ENCODE measurements at regions not wholly inside any gene's neighbourhood (a gene's known extent, or its start where the extent isn't known, plus 50 kb on each side); places are given as distances from the start of the nearest gene placed in this dataset.
"Not testable (repeated sequence)": the region's sequence is repeated elsewhere in the genome, so short reads cannot be mapped to it uniquely, and the experiment has no call there.

GRCh38 chrX:13408599-13408998, 88.7 kb upstream of the ATXN3L start:
- POLR2A ChIA-PET; H3K4me1 ChIP-seq (ENCODE audit: control insufficient read depth, insufficient read depth, low read length); H3K27ac ChIP-seq (ENCODE audit: control insufficient read depth, insufficient read depth); H3K9ac ChIP-seq (ENCODE audit: control insufficient read depth, insufficient read depth, low read length); H3K4me2 ChIP-seq (ENCODE audit: control insufficient read depth, insufficient read depth); H3K4me3 ChIP-seq; H3K79me2 ChIP-seq (ENCODE audit: control insufficient read depth, insufficient read depth, low read length); BruUV-seq (replicated peaks); H3K9me3 ChIP-seq (replicated peaks; ENCODE audit: control insufficient read depth, insufficient read depth, low read length); FAIRE-seq; H3K36me3 ChIP-seq (ENCODE audit: control insufficient read depth in 2 of 2, insufficient read depth in 2 of 2, low read length in 1 of 2); H4K20me1 ChIP-seq (ENCODE audit: control insufficient read depth, insufficient read depth); intact Hi-C loops (cut with micrococcal nuclease; ENCODE audit: unreplicated experiment); RAD21 ChIA-PET (ENCODE audit: unreplicated experiment); ATAC-seq; H2AFZ ChIP-seq (ENCODE audit: control insufficient read depth, low read depth, low read length); DNase-seq (ENCODE audit: low read depth, low spot score); H3K27me3 ChIP-seq (replicated peaks in 1 of 2; ENCODE audit: control insufficient read depth in 2 of 2, insufficient read depth in 2 of 2, low read length in 1 of 2); CTCF ChIA-PET; in situ Hi-C loops (cut with MboI): not testable (repeated sequence)
- WGBS (ENCODE audit: insufficient coverage, insufficient replicate concordance, low lambda C conversion rate, missing lambda C conversion rate): 100% methylated on average over 1 of the region's 1 CpG
- SMC1A ChIA-PET (ENCODE audit: uncharacterized antibody, unreplicated experiment): interaction anchor here (1.4 kb wide), 1 partner anchor 9 kb away, joined by 3 read pairs; no protein-coding TSS in a partner anchor

DNA sequence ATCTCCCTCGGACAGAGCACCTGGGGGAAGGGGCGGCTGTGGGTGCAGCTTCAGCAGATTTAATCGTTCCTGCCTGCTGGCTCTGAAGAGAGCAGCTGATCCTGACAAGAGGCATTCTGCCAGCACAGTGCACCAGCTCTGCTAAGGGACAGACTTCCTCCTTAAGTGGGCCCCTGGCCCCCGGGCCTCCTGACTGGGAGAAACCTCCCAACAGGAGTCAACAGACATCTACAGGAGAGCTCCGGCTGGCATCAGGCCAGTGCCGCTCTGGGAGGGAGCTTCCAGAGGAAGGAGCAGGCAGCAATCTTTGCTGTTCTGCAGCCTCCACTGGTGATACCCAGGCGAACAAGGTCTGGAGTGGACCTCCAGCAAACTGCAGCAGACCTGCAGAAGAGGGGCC, 84.9 kb upstream of the ATXN3L start:
- H3K79me2 ChIP-seq (ENCODE audit: control insufficient read depth, insufficient read depth, low read length); DNase-seq (ENCODE audit: low read depth, low spot score); FAIRE-seq; ATAC-seq; H4K20me1 ChIP-seq (ENCODE audit: control insufficient read depth, insufficient read depth); H2AFZ ChIP-seq (ENCODE audit: control insufficient read depth, low read depth, low read length); H3K36me3 ChIP-seq (ENCODE audit: control insufficient read depth in 2 of 2, insufficient read depth in 2 of 2, low read length in 1 of 2); intact Hi-C loops (cut with micrococcal nuclease; ENCODE audit: unreplicated experiment); in situ Hi-C loops (cut with MboI); BruUV-seq (replicated peaks); H3K4me3 ChIP-seq; H3K27me3 ChIP-seq (replicated peaks in 1 of 2; ENCODE audit: control insufficient read depth in 2 of 2, insufficient read depth in 2 of 2, low read length in 1 of 2); POLR2A ChIA-PET; RAD21 ChIA-PET (ENCODE audit: unreplicated experiment); H3K4me1 ChIP-seq (ENCODE audit: control insufficient read depth, insufficient read depth, low read length); H3K4me2 ChIP-seq (ENCODE audit: control insufficient read depth, insufficient read depth); H3K9me3 ChIP-seq (replicated peaks; ENCODE audit: control insufficient read depth, insufficient read depth, low read length); H3K9ac ChIP-seq (ENCODE audit: control insufficient read depth, insufficient read depth, low read length); H3K27ac ChIP-seq (ENCODE audit: control insufficient read depth, insufficient read depth): not testable (repeated sequence)
- CTCF ChIA-PET: interaction anchor here (1.2 to 1.6 kb wide), 2 partner anchors 83 to 458 kb away, joined by 3 read pairs; no protein-coding TSS in a partner anchor
- 55% methylated on average over 7 of the region's 7 CpGs for WGBS (ENCODE audit: insufficient coverage, insufficient replicate concordance, low lambda C conversion rate, missing lambda C conversion rate)
- SMC1A ChIA-PET (ENCODE audit: uncharacterized antibody, unreplicated experiment): interaction anchor here (1.1 kb wide), 1 partner anchor 151 kb away, joined by 4 read pairs; no protein-coding TSS in a partner anchor
